ENCODE measurements at regions not wholly inside any gene's neighbourhood (a gene's known extent, or its start where the extent isn't known, plus 50 kb on each side); places are given as distances from the start of the nearest gene placed in this dataset.

DNA sequence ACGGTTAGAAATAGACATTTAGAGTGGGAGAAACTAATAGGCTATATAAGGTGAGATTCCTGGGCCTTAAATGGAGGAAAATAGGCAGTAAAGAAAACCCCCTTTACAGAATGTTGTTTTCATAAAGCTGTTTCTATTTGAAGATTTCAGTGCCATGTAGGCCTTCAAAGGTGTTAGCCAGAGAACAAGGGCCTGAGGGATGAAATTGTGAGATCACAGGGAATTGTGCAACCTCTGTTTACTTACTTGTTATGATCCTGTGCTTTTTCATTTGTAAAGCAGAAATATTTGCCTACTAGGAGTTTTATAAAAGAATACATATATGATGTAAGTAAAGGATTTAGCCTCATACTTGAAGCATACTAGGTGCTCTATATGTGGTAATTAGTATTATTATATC, 272.9 kb upstream of the ARX start:
- no peaks in the 10 kb centered on the region for H3K36me3 ChIP-seq (ENCODE audit: insufficient read depth, insufficient read length, low read length)
- no peak overlapping the region for H3K4me3 ChIP-seq (ENCODE audit: insufficient read length, low read depth)
- H3K4me1 ChIP-seq (ENCODE audit: insufficient read depth, insufficient read length): no peaks in the 10 kb centered on the region
- no peak overlapping the region for H3K9ac ChIP-seq (ENCODE audit: insufficient read length, low read depth)
- no peaks in the 10 kb centered on the region for H3K27me3 ChIP-seq (ENCODE audit: insufficient read depth, insufficient read length)
- DNase-seq (ENCODE audit: low read depth, low spot score): no peak
- TF ChIP-seq SUZ12 (IDR thresholded peaks at IDR 0.05; ENCODE audit: extremely low read depth, insufficient read depth, insufficient read length) (no peak), ZNF274 (IDR thresholded peaks at IDR 0.05; ENCODE audit: low read depth, low read length) (no peak), YY1 (IDR thresholded peaks at IDR 0.05; ENCODE audit: insufficient read depth, insufficient read length) (no peak)
- no peaks in the 10 kb centered on the region for H3K9me3 ChIP-seq (ENCODE audit: insufficient read depth, low read length)

DNA sequence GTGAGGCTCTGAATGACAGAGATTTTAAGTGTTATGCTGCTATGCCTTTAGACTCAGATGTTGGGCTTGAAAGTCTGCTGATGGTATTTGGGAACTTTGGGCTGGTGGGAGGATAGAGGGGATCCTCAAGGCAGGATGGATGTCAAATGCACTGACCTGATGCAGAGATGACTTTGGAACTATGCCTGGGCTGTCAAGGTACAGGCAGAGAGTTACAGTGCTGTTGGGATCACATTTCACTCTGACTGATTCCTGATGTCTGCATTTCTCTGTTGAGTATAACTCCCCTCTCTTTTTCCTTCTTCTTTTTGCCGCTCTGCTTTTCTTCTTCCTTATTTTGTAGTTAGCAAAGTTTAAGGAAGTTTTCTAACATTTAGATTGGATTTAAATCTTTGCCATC, 271.8 kb upstream of the ARX start:
- Histone ChIP-seq H3K4me1 (ENCODE audit: insufficient read depth, insufficient read length) (no peaks in the 10 kb centered on the region), H3K36me3 (ENCODE audit: insufficient read depth, insufficient read length, low read length) (no peaks in the 10 kb centered on the region), H3K27me3 (ENCODE audit: insufficient read depth, insufficient read length) (no peaks in the 10 kb centered on the region), H3K9me3 (ENCODE audit: insufficient read depth, low read length) (no peaks in the 10 kb centered on the region), H3K4me3 (ENCODE audit: insufficient read length, low read depth) (no peak overlapping the region), H3K9ac (ENCODE audit: insufficient read length, low read depth) (no peak overlapping the region)
- no peak for DNase-seq (ENCODE audit: low read depth, low spot score)
- TF ChIP-seq SUZ12 (IDR thresholded peaks at IDR 0.05; ENCODE audit: extremely low read depth, insufficient read depth, insufficient read length): no peak
- no peak for TF ChIP-seq YY1 (IDR thresholded peaks at IDR 0.05; ENCODE audit: insufficient read depth, insufficient read length)
- no peak for TF ChIP-seq ZNF274 (IDR thresholded peaks at IDR 0.05; ENCODE audit: low read depth, low read length)

DNA sequence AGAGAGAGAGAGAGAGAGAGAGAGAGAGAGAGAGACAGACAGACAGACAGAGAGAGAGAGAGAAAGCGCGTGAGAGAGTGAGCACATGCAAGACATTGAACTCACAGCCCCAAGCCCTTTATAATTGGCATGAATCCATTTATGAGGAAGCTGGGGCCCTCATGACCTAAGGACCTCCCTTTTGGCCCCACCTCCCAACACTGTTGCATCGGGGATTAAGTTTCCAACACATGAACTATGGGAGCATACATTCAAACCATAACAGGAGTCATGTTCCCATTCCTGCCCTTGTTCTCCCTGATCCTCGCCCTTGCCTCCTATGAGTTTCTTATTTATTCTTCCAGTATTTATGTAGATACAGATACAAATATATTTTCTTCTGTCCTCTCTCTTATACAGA, 269.8 kb upstream of the ARX start:
- TF ChIP-seq ZNF274 (IDR thresholded peaks at IDR 0.05; ENCODE audit: low read depth, low read length) (no peak), YY1 (IDR thresholded peaks at IDR 0.05; ENCODE audit: insufficient read depth, insufficient read length) (no peak), SUZ12 (IDR thresholded peaks at IDR 0.05; ENCODE audit: extremely low read depth, insufficient read depth, insufficient read length) (no peak)
- no peaks in the 10 kb centered on the region for H3K36me3 ChIP-seq (ENCODE audit: insufficient read depth, insufficient read length, low read length)
- no peaks in the 10 kb centered on the region for H3K9me3 ChIP-seq (ENCODE audit: insufficient read depth, low read length)
- no peaks in the 10 kb centered on the region for H3K4me1 ChIP-seq (ENCODE audit: insufficient read depth, insufficient read length)
- no peak overlapping the region for H3K9ac ChIP-seq (ENCODE audit: insufficient read length, low read depth)
- H3K4me3 ChIP-seq (ENCODE audit: insufficient read length, low read depth): no peak overlapping the region
- DNase-seq (ENCODE audit: low read depth, low spot score): no peak
- no peaks in the 10 kb centered on the region for H3K27me3 ChIP-seq (ENCODE audit: insufficient read depth, insufficient read length)

DNA sequence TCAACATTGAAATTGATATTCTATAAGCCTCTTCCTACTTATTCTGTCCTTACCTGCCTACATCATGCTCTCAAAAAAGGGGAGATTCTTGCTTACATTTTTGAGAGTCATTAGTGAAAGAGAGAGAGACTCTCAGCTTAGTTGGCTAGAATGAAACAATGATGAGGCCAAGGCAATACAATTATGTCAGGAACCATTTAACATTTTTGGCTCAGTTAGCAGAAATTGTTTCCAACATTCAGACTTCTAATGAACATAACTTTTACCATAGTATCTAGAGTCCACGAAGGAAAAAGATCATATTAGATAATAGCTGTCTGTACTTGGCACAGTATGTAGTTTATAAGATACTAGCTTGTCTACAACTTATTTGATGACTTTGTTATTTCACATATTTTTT, 263.7 kb upstream of the ARX start:
- Histone ChIP-seq H3K27me3 (ENCODE audit: insufficient read depth, insufficient read length) (no peaks in the 10 kb centered on the region), H3K4me1 (ENCODE audit: insufficient read depth, insufficient read length) (no peaks in the 10 kb centered on the region), H3K9me3 (ENCODE audit: insufficient read depth, low read length) (no peaks in the 10 kb centered on the region), H3K4me3 (ENCODE audit: insufficient read length, low read depth) (no peak overlapping the region), H3K36me3 (ENCODE audit: insufficient read depth, insufficient read length, low read length) (no peaks in the 10 kb centered on the region), H3K9ac (ENCODE audit: insufficient read length, low read depth) (no peak overlapping the region)
- TF ChIP-seq SUZ12 (IDR thresholded peaks at IDR 0.05; ENCODE audit: extremely low read depth, insufficient read depth, insufficient read length): no peak
- TF ChIP-seq ZNF274 (IDR thresholded peaks at IDR 0.05; ENCODE audit: low read depth, low read length): no peak
- no peak for TF ChIP-seq YY1 (IDR thresholded peaks at IDR 0.05; ENCODE audit: insufficient read depth, insufficient read length)
- no peak for DNase-seq (ENCODE audit: low read depth, low spot score)

DNA sequence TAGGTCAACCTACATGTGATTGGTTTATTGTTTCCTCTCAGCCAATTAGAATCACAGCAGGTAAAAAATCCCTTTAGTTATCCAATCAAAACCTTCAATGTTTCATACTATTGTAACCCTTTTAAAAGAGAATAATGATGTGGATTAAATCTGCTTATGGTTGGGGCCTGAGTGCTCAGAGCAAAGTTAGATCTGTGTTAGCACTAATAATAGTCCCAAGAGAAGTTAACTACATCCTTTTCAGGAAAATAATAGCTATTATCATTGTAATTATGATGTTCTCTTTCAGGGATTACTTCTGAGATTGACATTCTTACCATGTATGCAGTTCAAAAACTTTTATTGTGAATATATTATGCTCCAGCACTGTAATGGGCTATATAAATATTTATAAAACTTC, 262.6 kb upstream of the ARX start:
- no peaks in the 10 kb centered on the region for H3K4me1 ChIP-seq (ENCODE audit: insufficient read depth, insufficient read length)
- no peaks in the 10 kb centered on the region for H3K36me3 ChIP-seq (ENCODE audit: insufficient read depth, insufficient read length, low read length)
- TF ChIP-seq SUZ12 (IDR thresholded peaks at IDR 0.05; ENCODE audit: extremely low read depth, insufficient read depth, insufficient read length): no peak
- TF ChIP-seq ZNF274 (IDR thresholded peaks at IDR 0.05; ENCODE audit: low read depth, low read length): no peak
- TF ChIP-seq YY1 (IDR thresholded peaks at IDR 0.05; ENCODE audit: insufficient read depth, insufficient read length): no peak
- DNase-seq (ENCODE audit: low read depth, low spot score): no peak
- H3K9ac ChIP-seq (ENCODE audit: insufficient read length, low read depth): no peak overlapping the region
- no peaks in the 10 kb centered on the region for H3K9me3 ChIP-seq (ENCODE audit: insufficient read depth, low read length)
- H3K4me3 ChIP-seq (ENCODE audit: insufficient read length, low read depth): no peak overlapping the region
- no peaks in the 10 kb centered on the region for H3K27me3 ChIP-seq (ENCODE audit: insufficient read depth, insufficient read length)

DNA sequence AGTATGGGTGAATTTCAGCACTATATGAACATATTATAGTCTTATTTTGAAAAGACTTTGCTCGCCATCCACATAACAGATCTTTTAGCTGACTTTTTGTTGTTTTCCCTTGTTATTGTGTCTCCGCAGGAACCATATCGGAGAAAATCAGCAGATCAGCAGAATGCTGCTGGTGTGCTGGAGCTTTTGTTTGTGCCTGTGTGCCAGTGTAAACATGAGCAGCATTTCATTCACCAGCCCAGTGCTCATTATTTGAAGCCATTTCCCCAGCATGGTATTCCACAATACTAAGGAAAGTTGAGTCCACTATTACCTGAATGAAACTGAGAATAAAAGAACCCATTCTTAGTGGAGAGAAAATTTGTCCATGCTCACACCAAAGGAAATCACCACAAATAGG, 261.8 kb upstream of the ARX start:
- Histone ChIP-seq H3K9me3 (ENCODE audit: insufficient read depth, low read length) (no peaks in the 10 kb centered on the region), H3K4me3 (ENCODE audit: insufficient read length, low read depth) (no peak overlapping the region), H3K4me1 (ENCODE audit: insufficient read depth, insufficient read length) (no peaks in the 10 kb centered on the region), H3K36me3 (ENCODE audit: insufficient read depth, insufficient read length, low read length) (no peaks in the 10 kb centered on the region), H3K27me3 (ENCODE audit: insufficient read depth, insufficient read length) (no peaks in the 10 kb centered on the region), H3K9ac (ENCODE audit: insufficient read length, low read depth) (no peak overlapping the region)
- DNase-seq (ENCODE audit: low read depth, low spot score): no peak
- TF ChIP-seq SUZ12 (IDR thresholded peaks at IDR 0.05; ENCODE audit: extremely low read depth, insufficient read depth, insufficient read length): no peak
- TF ChIP-seq YY1 (IDR thresholded peaks at IDR 0.05; ENCODE audit: insufficient read depth, insufficient read length): no peak
- no peak for TF ChIP-seq ZNF274 (IDR thresholded peaks at IDR 0.05; ENCODE audit: low read depth, low read length)

DNA sequence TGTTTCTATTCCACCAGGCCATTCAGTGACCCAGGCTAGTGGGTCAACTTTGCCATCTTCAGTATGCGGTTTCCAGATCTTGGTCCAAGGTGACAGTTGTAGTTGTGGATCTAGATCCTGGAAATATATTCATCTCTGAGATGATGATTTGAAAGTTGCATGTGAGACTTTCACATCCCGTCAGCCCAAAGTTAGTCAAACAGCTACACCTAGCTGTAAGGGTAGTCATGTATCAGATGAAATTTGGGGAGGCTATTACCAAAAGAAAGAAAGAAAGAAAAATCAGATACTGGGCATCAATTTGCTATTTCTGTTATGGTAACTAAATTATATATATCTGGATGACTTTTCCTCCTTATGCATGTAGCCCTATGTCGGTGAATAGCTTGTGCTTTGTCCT, 259.4 kb upstream of the ARX start:
- H3K9ac ChIP-seq (ENCODE audit: insufficient read length, low read depth): no peak overlapping the region
- H3K27me3 ChIP-seq (ENCODE audit: insufficient read depth, insufficient read length): no peaks in the 10 kb centered on the region
- no peaks in the 10 kb centered on the region for H3K4me1 ChIP-seq (ENCODE audit: insufficient read depth, insufficient read length)
- H3K4me3 ChIP-seq (ENCODE audit: insufficient read length, low read depth): no peak overlapping the region
- H3K9me3 ChIP-seq (ENCODE audit: insufficient read depth, low read length): no peaks in the 10 kb centered on the region
- TF ChIP-seq SUZ12 (IDR thresholded peaks at IDR 0.05; ENCODE audit: extremely low read depth, insufficient read depth, insufficient read length) (no peak), ZNF274 (IDR thresholded peaks at IDR 0.05; ENCODE audit: low read depth, low read length) (no peak)
- no peak for DNase-seq (ENCODE audit: low read depth, low spot score)
- no peaks in the 10 kb centered on the region for H3K36me3 ChIP-seq (ENCODE audit: insufficient read depth, insufficient read length, low read length)

DNA sequence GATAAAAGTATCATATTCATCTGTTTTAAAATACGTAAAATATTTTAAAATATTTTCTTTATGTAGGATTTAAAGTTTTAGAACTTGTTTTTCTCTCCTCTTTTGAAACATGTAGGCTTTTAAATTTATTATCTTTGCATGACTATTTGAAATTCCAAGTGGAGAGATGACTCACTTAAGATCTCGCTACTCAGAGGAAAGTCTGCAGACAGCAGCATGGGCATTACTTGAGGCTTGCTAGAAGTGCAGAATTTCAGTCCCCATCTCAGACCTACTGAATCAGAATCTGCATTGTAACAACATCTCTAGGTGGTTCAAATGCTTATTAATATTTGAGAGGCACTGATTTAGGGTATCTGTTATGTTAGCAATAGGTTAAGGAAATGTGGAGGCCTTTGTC, 225.7 kb upstream of the ARX start:
- Histone ChIP-seq H3K27me3 (ENCODE audit: insufficient read depth, insufficient read length) (no peaks in the 10 kb centered on the region), H3K4me3 (ENCODE audit: insufficient read length, low read depth) (no peak overlapping the region), H3K9me3 (ENCODE audit: insufficient read depth, low read length) (no peaks in the 10 kb centered on the region), H3K4me1 (ENCODE audit: insufficient read depth, insufficient read length) (no peaks in the 10 kb centered on the region), H3K9ac (ENCODE audit: insufficient read length, low read depth) (no peak overlapping the region), H3K36me3 (ENCODE audit: insufficient read depth, insufficient read length, low read length) (no peaks in the 10 kb centered on the region)
- TF ChIP-seq SUZ12 (IDR thresholded peaks at IDR 0.05; ENCODE audit: extremely low read depth, insufficient read depth, insufficient read length) (no peak), YY1 (IDR thresholded peaks at IDR 0.05; ENCODE audit: insufficient read depth, insufficient read length) (no peak), ZNF274 (IDR thresholded peaks at IDR 0.05; ENCODE audit: low read depth, low read length) (no peak)
- DNase-seq (ENCODE audit: low read depth, low spot score): no peak

Measured in NT2/D1 (cell line).